IMR-90 (cell line): ENCODE measurements at regions not wholly inside any gene's neighbourhood (a gene's known extent, or its start where the extent isn't known, plus 50 kb on each side); places are given as distances from the start of the nearest gene placed in this dataset.

Experiments used
- ATAC-seq: fragments of 200-7000 bp; cut with Tn5 transposase; 2 replicates; pipeline ENCODE4 v1.9.1; 2020; ENCODE audit warnings: low read depth, mild to moderate bottlenecking, moderate library complexity
- BruUV-seq: library from RNA; stranded (reverse); fragments of 400-500 nt; replicated peaks from 2 replicates; lab custom pipeline; 2021; lab: Mats Ljungman, UMichigan
- CTCF ChIA-PET: fragments of 300-600 bp; formaldehyde crosslinking; extraction: SDS; loops from one replicate; lab custom pipeline; 2021; ENCODE audit warnings: antibody characterized with exemption; lab: Yijun Ruan, JAX
- POLR2A ChIA-PET: fragments of 300-600 bp; sonication (Branson Sonifier 250); formaldehyde crosslinking; loops from one replicate; lab custom pipeline; 2022; ENCODE audit warnings: antibody characterized with exemption; ENCODE audit not compliant: unreplicated experiment; lab: Charles Lee
- DNase-seq: peaks from one replicate; pipeline ENCODE4 v3.0.0; 2013
- H2AFZ ChIP-seq: replicated peaks from 2 replicates; pipeline ENCODE3; 2013; ENCODE audit warnings: low read length, mild to moderate bottlenecking; ENCODE audit not compliant: poor library complexity
- H2AK5ac ChIP-seq: 2 replicates; pipeline ENCODE4 v1.6.1; 2013; ENCODE audit warnings: low read depth, low read length, inconsistent platforms
- H2AK9ac ChIP-seq: replicated peaks from 2 replicates; pipeline ENCODE3; 2013; ENCODE audit warnings: mild to moderate bottlenecking, low read depth, low read length, moderate library complexity; ENCODE audit not compliant: poor library complexity
- H2BK120ac ChIP-seq: 2 replicates; pipeline ENCODE4 v1.6.1; 2013; ENCODE audit warnings: low read depth, low read length, inconsistent platforms
- H2BK15ac ChIP-seq: 3 replicates; pipeline ENCODE4 v1.6.1; 2013; ENCODE audit warnings: low read depth, low read length, inconsistent platforms
- H2BK20ac ChIP-seq: 2 replicates; pipeline ENCODE4 v1.6.1; 2013; ENCODE audit warnings: low read depth, mild to moderate bottlenecking, inconsistent platforms, low read length, moderate library complexity
- H2BK5ac ChIP-seq: 2 replicates; pipeline ENCODE4 v1.6.1; 2013; ENCODE audit warnings: mild to moderate bottlenecking, low read depth, low read length, inconsistent platforms; ENCODE audit not compliant: poor library complexity, severe bottlenecking
- H3K14ac ChIP-seq: replicated peaks from 2 replicates; pipeline ENCODE4 v1.6.1; 2013; ENCODE audit warnings: low read depth, low read length, inconsistent platforms
- H3K18ac ChIP-seq: 2 replicates; pipeline ENCODE4 v1.6.1; 2013; ENCODE audit warnings: low read depth, low read length, control low read depth
- H3K23ac ChIP-seq: 2 replicates; pipeline ENCODE4 v1.6.1; 2013; ENCODE audit warnings: low read depth, low read length, inconsistent platforms
- H3K27ac ChIP-seq: 2 replicates; pipeline ENCODE4 v1.5.1; 2013; ENCODE audit warnings: mild to moderate bottlenecking, control low read depth, low read length; ENCODE audit not compliant: insufficient read depth
- H3K27me3 ChIP-seq: 2 replicates; pipeline ENCODE4 v1.6.1; 2013; ENCODE audit warnings: low read length; ENCODE audit not compliant: control insufficient read depth, insufficient read depth
- H3K36me3 ChIP-seq: 2 replicates; pipeline ENCODE4 v1.6.1; 2013; ENCODE audit warnings: low read length, mixed read lengths; ENCODE audit not compliant: control insufficient read depth, insufficient read depth
- H3K4ac ChIP-seq: 2 replicates; pipeline ENCODE4 v1.6.1; 2013; ENCODE audit warnings: low read depth, low read length, inconsistent platforms
- H3K4me1 ChIP-seq: 2 replicates; pipeline ENCODE4 v1.6.1; 2013; ENCODE audit warnings: low read length, mixed read lengths; ENCODE audit not compliant: control insufficient read depth, insufficient read depth
- H3K4me2 ChIP-seq: 2 replicates; pipeline ENCODE4 v1.6.1; 2013; ENCODE audit warnings: low read depth, mild to moderate bottlenecking, control low read depth, low read length, moderate library complexity
- H3K4me3 ChIP-seq: 2 replicates; pipeline ENCODE4 v1.5.1; 2013; ENCODE audit warnings: low read depth, mild to moderate bottlenecking, control low read depth, low read length, moderate library complexity; ENCODE audit not compliant: insufficient read depth
- H3K56ac ChIP-seq: 2 replicates; pipeline ENCODE4 v1.6.1; 2013; ENCODE audit warnings: low read length, inconsistent platforms; ENCODE audit not compliant: insufficient read depth; ENCODE audit errors: extremely low read depth
- H3K79me1 ChIP-seq, 2 experiments: 2 replicates each; pipeline ENCODE4 v1.6.1; 2013; ENCODE audit warnings: low read length in 2 of 2, inconsistent platforms in 1 of 2, low read depth in 1 of 2
- H3K9ac ChIP-seq: 2 replicates; pipeline ENCODE4 v1.6.1; 2013; ENCODE audit warnings: low read depth, low read length, control low read depth
- H3K9me1 ChIP-seq: 2 replicates; pipeline ENCODE4 v1.6.1; 2013; ENCODE audit warnings: low read length, inconsistent platforms; ENCODE audit not compliant: insufficient read depth
- H3K9me3 ChIP-seq: 2 replicates; pipeline ENCODE4 v1.6.1; 2013; ENCODE audit warnings: low read length; ENCODE audit not compliant: control insufficient read depth, insufficient read depth
- H4K20me1 ChIP-seq: 2 replicates; pipeline ENCODE4 v1.6.1; 2013; ENCODE audit warnings: low read length, inconsistent platforms; ENCODE audit not compliant: insufficient read depth
- H4K5ac ChIP-seq: 2 replicates; pipeline ENCODE4 v1.6.1; 2013; ENCODE audit warnings: mild to moderate bottlenecking, low read depth, low read length, control low read depth
- H4K8ac ChIP-seq, 2 experiments: 2 replicates each; pipeline ENCODE4 v1.6.1; 2013; ENCODE audit warnings: low read depth in 2 of 2, low read length in 2 of 2, control low read depth in 1 of 2, inconsistent platforms in 1 of 2
- H4K91ac ChIP-seq: 2 replicates; pipeline ENCODE4 v1.6.1; 2013; ENCODE audit warnings: low read depth, low read length, inconsistent platforms; ENCODE audit not compliant: insufficient read depth
- ELK1 ChIP-seq: fragments of 150-350 bp; IDR thresholded peaks from 2 replicates; pipeline ENCODE4 v1.6.1; 2016; ENCODE audit warnings: low read depth, mild to moderate bottlenecking, low read length, moderate library complexity, borderline replicate concordance
- NFE2L2 ChIP-seq: fragments of 150-350 bp; IDR thresholded peaks from 2 replicates; pipeline ENCODE4 v1.6.1; 2016; ENCODE audit warnings: low read depth, mild to moderate bottlenecking, low read length
- RFX5 ChIP-seq: IDR thresholded peaks from 2 replicates; pipeline ENCODE4 v1.8.0; 2012; ENCODE audit warnings: low read depth, mild to moderate bottlenecking, low read length, moderate library complexity
- WGBS, 2 experiments: methylation state at CpG; one replicate each; pipeline versions ENCODE4 v1.1.5 to v1.1.7; 2013; ENCODE audit warnings: missing lambda C conversion rate in 2 of 2; ENCODE audit not compliant: insufficient read length in 1 of 2; ENCODE audit errors: extremely low coverage in 2 of 2; 5-methylcytosine and 5-hydroxymethylcytosine counted together
- dilution Hi-C: fragments of 300-500 bp; cut with HindIII; formaldehyde crosslinking; loops from one replicate; pipeline ENCODE4 v1.14.3; 2018; ENCODE audit warnings: low sequenced_read_pairs; ENCODE audit not compliant: unreplicated experiment
- in situ Hi-C: fragments of 300-500 bp; cut with MboI; formaldehyde crosslinking; loops from 3 replicates; pipeline ENCODE4 v1.14.3; 2019; ENCODE audit warnings: low sequenced_read_pairs, inconsistent platforms, mixed read lengths
- intact Hi-C: fragments of 100-400 bp; cut with micrococcal nuclease; formaldehyde crosslinking; loops from 2 replicates; pipeline ENCODE4 v1.10.0; 2022

DNA sequence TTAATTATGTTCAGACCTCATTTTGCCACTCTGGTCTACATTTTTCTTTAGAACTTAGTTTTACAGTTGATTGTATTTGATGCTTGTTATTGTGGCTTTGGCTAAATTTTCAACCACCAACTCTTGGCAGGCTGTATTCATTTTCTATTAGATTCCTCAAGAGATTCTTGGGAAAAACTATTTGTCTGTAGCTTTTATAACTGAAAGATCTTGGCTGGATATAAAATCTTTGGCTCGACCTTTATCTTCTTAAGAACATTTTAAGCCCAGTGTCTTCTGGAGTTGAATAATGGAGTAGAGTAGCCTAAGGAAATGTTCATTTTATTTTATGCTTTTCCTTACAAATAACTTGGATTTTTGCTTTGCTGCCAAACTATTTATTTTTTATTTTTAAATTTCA is 848.5 kb downstream of the PCDH17 start:
- WGBS, 2 experiments, result no CpG with 5 or more reads among the region's 1 CpG
- TF ChIP-seq ELK1, result no peak
- no peak for TF ChIP-seq RFX5
- TF ChIP-seq NFE2L2, result no peak
- ChIA-PET CTCF (no interaction called here), POLR2A (no interaction called here)
- Histone ChIP-seq H3K9me3 (peaks cover 3% of the 10 kb centered on the region; the same call in 1 of the 2 replicates), H2BK120ac (no peak overlapping the region), H3K27me3 (no peaks in the 10 kb centered on the region), H3K18ac (no peak overlapping the region), H3K79me1 (no peaks in the 10 kb centered on the region), H3K14ac (no peak overlapping the region), H3K9ac (no peak overlapping the region), H2BK5ac (no peak overlapping the region), H3K23ac (no peak overlapping the region), H2AFZ (no peak overlapping the region), H2AK5ac (no peak overlapping the region), H3K56ac (no peak overlapping the region), H3K27ac (no peak overlapping the region), H4K91ac (no peak overlapping the region), H2BK20ac (no peak overlapping the region), H4K8ac (no peak overlapping the region), H3K36me3 (no peaks in the 10 kb centered on the region), H3K9me1 (no peaks in the 10 kb centered on the region), H3K4me1 (no peaks in the 10 kb centered on the region), H2AK9ac (no peak overlapping the region), H3K4me3 (no peak overlapping the region), H4K5ac (no peak overlapping the region), H3K4ac (no peak overlapping the region), H3K4me2 (no peak overlapping the region), H4K20me1 (no peaks in the 10 kb centered on the region), H2BK15ac (no peak overlapping the region)
- BruUV-seq, result no TSS peak
- in situ Hi-C loops, result no loop called here
- ATAC-seq (no peak), DNase-seq (no peak)
- dilution Hi-C loops, result no loop called here
- intact Hi-C loops, result no loop called here
